HK-2 (cell line): ENCODE measurements at regions not wholly inside any gene's neighbourhood (a gene's known extent, or its start where the extent isn't known, plus 50 kb on each side); places are given as distances from the start of the nearest gene placed in this dataset.

Experiments
- DNase-seq: peaks from one replicate; pipeline ENCODE4 v3.0.0-alpha.2; 2018; ENCODE audit not compliant: unreplicated experiment

DNA sequence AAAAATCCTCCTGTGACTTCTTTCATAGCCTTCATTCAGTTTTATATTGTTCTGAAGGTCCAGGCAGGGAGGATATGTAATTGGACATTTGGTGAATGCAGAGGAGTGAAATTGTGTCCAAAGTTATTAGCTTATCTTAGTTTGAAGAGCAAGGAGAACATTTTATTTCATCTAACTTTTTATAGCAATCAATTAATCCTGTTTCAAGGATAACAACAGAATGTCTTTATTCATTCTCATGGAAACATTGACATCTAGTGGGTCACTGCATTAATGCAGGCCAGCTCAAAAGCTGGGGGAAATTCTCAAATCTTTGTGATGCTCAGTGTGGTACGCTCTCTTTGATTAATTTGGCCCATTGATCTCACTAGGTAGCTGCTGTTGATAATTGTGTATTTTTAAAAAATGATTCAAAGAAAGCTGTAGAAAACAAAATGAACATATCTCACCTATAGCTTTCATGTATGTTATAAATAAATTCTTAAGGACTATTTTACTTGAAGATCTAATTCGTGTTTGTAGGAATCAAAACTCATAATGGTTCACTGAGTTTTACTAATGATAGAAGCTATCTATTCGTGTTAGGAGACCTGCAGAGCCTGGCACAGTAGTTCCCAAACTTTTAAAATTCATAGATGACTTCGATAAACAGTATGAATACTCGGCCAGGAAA is 150.8 kb upstream of the KCNMB2 start:
- peak; percentile 3 for DNase-seq

DNA sequence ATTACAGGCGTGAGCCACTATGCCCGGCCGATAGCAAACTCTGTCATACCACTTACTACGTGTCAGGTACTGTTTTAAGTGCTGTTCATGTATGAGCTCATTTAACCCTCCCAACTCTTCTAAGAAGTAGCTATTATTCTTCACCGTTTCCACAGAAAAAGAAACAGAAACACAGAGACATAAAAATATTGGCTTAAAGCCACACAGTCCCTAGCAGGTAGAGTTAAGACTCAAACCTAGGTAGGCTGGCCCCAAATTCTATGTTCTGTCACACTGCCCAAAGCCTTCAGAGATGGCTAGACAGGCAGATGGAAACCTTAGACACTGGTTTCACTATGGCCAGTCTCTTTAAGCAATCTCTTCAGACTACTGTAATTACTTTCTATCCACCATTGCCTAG is 149.8 kb upstream of the KCNMB2 start:
- no peak for DNase-seq

DNA sequence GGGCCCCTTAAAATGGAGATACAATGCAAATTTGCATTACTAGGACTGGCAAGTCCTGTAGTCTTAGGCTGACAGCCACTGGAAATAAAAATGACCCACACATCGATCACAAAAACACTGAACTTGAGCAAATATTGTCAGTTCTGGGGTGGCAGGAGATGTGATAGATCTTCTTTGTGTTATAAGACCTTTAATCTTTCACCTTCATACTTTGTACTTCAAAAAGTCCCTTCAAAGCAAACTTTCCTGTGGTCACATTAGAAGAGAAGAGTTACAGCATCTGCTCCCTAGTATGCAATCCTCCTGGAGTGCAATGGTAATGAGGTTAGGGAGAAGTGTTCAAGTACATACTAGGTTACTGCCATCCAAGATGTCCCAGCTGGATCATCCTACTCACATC is 149.4 kb upstream of the KCNMB2 start:
- no peak for DNase-seq

DNA sequence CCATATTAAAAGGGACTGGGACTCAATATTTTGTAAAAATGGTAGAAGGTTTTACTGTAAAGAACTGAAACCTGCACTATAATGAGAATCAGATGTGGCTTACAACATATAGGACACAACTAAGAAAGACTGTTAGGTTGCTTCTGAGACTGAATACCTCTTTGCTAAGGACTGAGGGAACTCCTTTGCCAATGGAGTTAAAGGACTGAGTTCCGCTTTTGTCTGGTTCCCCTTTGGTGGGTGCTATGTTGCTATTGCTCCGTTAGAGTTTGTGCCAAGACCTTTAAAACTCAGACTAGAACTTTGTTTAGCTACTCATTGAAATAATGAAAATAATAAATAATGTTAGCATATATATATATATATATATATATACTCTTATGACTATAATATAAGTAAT is 147.8 kb upstream of the KCNMB2 start:
- DNase-seq = no peak

DNA sequence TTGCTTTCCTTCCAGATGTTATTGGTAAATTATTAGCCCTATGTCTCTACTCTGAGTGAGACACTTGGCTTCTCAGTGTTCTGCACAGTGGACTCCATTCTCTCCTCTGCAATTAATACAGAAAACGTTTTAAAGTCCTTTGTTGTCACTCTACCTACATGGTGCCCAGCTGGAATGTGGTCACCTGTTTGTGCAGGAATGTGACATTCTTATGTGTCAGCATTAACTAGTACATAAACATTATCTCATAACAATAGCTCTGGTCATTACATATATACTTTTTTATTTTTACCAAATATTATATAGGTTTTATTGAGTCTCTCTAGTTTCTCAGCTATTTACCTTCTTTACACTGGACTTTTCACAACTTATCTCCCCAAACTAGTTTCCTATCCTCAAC is 147.0 kb upstream of the KCNMB2 start:
- no peak for DNase-seq

DNA sequence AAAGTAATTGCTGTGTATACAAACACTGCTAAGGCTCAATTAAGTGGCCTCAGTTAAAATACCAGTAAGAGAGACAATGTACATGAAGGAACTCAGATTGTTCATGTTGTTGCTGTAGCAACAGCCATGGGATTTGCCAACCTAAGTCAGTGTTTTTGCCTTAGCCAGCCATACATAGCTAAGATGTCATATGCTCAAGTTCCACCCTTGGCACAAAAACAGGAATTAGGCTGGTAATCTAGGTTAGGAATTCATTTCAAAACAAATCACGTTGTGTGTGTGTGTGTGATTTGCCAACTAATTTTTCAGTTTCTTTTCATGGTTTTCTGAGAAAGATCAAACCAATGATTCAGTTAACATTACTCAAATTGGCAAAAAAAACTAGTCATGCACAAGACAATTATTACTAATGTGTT is 143.7 kb upstream of the KCNMB2 start:
- DNase-seq = no peak

DNA sequence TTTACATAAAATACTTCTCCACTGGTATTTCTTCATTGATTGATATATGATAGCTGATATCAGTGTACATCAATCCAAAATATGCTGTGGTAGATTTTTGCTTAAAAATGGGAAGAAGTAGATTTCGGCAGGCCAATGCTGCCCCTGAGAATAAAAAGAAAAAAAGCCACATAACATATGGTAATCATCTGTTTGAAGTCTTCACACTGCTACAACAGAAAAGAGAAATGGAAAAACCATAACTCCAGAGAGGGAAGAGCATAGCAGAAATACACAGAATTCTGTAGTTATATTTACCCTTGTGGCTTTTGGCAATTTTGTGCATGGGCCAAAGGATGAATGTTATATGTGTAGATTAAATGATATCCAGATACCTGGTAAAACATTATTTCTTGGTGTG is 143.1 kb upstream of the KCNMB2 start:
- DNase-seq = no peak

DNA sequence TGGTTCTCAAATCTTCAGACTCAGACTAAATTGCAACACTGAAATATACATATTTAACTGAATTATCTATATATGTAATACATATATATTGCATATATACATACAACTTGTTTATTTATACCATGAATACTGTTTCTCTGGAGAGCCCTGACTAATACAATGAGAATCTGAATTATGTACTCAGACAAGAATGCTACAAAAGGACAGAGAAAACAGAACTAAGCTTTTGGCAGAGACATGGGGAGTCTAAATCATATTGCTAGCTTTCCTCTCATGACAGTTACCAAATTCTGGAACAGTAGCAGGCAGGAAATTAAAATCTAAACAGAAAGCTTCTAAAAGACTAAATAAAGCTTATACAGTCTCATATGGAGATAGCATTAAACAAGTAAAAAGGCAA is 142.4 kb upstream of the KCNMB2 start:
- no peak for DNase-seq

DNA sequence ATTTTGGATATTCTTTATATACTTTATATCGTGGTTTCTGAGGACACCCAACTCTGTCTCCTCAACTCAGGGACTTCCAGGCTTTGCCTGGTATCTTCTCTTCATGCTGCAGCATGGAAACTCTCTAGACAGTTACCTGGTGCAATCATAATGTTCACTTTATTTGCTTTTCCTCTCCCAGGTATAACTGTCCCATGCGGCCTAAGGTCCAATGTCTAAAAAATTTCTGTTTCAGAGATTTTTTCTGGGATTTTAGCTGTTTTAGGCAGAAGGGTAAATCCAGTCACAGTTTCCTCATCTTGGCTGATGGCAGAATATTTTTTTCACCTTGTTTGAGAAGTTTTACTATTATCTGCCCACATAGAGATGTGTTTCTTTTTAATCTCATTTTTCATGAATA is 139.9 kb upstream of the KCNMB2 start:
- no peak for DNase-seq

DNA sequence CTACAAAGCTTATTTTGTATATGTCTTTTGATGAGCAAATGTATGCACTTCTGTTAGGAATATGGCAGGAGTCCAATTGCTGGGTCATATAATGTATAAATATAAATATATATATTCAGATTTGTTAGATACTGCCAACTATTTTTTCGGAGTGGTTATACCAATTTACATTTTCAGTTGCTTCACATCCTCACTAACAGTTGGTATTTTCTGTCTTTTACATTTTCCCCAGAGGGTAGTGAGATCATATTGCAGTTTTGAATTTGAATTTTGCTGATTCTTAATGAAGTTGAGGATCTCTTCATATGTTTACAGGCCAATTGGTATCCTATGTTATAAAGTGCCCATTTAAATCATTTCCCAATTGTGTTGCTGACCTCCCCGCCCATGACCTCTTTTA is 139.0 kb upstream of the KCNMB2 start:
- DNase-seq = no peak

DNA sequence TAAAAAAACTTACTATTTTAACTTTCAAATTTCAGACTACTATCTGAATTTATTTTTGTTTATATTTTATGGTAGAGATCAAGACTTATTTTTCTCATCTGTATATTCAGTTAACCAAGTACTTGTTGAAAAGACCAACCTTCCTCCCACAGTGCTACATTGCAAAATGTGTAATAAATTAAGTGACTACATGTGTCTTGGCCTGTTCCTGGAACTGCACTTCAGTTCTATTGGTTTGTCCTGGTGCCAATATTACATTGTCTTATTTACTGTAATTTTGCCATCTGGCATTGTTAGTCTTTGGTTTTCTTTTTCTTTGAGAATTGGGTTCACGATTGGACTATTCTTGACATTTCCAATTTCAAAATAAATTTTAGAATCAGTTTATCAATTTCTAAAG is 138.4 kb upstream of the KCNMB2 start:
- no peak for DNase-seq

DNA sequence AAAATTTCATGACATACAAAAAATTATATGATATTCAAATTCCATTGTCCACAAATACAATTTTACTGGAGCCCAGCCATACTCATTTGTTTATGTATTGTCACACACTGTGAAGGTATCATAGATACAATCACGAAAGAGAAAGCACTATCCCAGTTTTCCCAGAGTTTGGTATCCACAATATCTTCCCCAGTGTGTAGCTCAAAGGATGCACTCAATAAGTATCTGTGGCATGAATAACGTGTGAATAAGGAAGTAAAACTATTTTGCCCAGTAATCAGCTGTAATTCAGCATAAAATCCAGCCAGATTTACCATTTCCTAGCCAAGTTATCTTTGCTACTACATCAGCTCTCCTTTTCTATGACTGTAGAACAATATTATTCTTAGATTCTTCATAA is 131.3 kb upstream of the KCNMB2 start:
- no peak for DNase-seq

DNA sequence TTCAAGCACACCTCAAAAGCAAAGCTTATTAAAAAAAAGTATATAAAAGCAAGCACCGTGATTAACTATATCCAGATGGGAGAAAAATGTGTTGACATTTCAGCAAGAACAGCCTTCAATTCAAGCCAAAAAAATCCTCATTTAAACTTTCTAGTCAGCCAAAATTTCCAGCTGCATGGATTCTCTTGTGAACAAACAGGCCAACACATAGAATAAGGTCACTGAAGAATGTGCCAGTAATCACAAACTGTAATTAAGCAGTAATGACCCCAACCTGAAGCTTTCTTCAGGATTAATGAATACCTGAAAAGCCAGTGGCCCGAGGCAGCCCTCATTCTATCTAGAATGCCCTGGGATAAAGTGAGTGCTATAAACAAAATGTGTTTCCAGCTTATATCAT is 130.7 kb upstream of the KCNMB2 start:
- DNase-seq = no peak

DNA sequence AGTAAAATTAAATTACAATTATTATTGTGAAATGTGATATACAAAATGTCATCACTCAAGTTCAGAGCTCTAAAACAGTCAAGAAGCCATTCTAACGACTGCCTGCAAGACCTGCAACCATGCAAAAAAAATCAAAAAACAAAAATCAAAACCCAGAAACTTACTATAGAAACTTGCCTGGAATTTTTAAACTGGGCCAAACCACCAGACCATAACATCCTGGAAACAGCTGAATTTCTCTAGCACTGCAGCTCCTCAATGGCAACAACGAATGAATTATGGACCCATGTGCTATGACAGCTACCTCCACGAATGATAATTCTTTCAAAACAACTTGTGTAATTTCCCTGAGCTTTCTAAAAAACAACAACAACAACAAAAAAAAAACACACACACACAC is 130.0 kb upstream of the KCNMB2 start:
- DNase-seq = no peak

DNA sequence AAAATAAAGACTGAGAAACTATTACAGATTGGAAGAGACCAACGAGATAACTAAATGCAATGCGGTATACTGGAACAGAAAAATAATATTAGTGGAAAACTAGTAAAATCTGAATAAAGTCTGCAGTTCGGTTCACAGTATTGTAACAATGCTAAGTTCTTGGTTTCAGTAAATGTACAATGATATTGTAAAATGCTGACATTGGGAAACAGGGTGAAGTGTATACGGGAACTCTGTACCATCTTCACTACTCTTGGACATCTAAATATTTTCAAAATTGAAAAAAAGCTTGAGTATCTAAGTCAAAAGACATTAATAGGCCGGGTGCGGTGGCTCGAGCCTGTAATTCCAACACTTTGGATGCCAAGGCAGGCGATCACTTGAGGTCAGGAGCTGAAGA is 120.9 kb upstream of the KCNMB2 start:
- no peak for DNase-seq

DNA sequence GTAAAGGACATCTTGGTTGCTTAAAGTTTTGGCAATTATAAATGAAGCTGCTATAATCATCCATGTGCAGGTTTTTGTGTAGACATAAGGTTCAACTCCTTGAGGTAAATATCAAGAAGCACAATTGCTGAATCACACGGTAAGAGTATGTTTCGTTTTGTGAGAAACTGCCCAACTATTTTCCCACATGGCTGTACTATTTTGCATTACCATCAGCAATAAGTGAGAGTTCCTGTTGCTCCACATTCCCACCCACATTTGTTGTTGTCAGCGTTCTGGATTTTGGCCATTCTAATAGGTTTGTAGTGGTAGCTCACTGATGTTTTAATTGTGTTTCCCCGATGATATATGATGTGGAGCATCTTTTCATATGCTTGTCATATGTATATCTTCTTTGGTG is 118.5 kb upstream of the KCNMB2 start:
- no peak for DNase-seq

DNA sequence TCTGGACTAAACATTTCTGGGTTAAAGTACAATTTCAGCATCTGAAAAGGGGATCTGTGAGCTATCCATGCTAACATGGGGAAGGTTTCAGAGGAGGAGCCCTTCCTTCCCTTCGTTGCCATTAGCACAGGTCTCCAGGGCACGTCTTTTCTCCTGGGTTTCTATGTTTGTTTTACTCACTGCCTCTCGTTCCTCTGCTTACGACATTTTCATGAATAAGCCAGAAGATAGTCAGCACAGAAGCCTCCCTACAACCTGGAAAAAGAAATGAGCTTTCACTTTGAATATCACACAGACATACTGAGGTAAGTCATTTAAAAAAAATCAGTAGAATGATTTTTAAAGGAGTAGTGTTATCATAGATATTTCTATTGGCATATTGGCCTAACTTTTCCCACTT is 117.2 kb upstream of the KCNMB2 start:
- DNase-seq = no peak

DNA sequence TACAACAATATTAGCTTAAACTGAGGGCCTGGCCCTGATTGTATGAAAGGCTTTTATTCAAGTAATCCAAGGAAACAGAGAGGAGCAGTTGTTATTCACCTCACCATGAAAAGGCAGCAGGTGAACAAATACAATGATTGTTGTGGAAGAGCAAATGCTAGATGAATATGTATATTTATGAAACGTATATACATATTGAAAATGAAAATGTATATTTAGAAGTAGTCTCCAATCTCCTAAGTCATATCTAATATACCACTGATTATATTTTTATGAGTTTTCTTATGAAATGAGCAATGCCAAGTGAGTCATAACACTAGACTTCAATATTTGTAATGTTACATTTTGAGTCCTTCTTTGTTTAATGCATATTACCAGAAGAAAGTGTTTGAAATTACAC is 116.2 kb upstream of the KCNMB2 start:
- no peak for DNase-seq

DNA sequence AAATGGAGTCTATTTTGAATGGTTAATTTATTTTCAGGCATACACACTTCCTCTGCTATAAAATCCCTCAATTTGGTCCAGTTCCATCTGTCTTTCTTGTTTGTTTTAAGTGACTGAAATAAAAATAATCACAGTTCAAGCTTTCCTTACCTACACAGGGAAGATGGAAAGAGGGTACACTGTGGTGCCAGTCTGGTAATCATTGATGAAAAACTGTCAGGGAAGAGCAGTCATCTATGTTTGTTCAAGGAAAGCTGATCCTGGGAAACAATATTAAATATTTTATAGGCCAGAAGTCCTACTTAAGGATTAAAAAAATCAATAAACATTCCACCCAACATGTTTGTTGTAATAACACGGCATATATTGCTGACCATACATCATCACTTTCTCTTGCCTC is 115.2 kb upstream of the KCNMB2 start:
- no peak for DNase-seq

DNA sequence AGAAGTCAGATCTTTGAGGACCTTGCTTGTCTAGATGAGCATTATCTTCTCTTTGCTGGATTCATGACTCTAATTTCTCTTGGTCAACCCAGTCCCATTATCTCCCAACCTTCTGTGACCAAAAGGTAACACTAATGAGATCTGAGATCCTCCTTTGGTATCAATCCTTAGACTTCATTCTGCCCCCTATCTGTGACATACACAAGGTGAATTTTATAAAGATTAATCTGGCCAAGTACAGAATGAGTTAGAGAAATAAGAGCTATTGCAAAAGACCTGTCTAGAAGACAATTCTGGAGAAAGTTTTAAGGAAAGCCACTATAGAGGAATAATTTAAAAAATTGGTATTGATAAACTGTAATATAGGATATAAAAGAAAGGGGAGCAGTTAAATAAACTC is 113.8 kb upstream of the KCNMB2 start:
- DNase-seq = no peak

DNA sequence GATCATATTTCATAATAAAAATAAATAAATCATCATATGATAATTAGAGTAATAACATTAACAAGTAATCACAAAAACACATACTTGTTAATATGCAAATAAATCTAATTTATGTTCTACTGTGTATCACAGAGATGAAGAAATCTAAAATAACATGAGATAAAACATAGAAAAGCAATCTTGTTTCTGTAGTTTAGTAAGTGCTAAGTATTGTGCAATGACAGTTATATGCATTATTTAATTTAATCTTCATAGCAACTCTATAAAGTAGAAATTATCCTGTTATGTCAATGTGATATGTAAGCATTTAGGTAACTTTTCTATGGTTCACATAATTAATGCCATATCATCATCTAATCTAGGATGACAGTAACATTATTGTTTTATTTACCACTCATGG is 108.2 kb upstream of the KCNMB2 start:
- DNase-seq = no peak

DNA sequence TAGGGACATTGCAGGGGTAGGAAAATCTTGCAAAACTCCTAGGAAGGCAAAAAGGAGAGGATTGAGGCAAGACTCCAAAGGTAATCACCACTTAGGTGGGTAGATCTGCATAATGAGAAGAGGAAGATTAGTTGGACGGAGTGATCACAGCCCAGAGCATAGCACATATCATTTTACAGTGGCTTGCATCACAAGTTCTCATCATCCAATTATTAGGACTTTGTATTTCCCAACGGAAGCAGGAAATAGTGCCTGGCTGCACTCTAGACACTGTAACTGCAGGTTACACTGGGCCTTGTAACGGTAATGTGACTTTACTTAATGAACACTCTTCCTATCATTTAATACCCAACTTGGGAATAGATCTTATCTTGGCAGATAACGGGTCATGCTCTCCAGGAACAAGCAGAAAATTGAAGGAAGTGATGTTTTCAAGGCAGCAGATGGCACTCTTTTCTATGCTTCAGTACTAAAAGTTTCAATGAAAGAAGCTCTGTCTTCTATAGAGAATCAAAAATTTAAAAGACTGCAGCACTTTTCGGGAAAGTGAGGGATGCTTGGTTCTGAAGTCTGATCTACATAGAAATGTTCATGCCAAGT is 101.9 kb upstream of the KCNMB2 start:
- no peak for DNase-seq

DNA sequence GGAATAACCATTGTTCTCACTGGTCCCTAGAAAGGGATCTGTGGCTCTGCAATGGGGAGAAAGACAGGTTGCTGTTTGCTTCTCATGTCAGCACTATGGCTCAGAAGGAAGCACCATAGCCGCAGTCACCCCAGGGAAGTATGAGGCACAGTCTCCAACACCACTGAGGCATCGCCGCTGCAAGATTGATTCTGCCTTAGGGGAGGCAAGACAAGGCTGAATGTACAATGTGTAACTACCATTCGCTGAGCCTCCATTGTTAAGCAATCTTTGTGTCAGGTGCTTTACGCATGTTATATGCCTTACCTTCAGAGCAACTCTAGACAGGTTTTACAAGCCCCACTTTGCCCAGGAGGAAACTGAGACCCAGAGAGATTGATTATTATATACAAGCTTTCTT is 100.7 kb upstream of the KCNMB2 start:
- no peak for DNase-seq

DNA sequence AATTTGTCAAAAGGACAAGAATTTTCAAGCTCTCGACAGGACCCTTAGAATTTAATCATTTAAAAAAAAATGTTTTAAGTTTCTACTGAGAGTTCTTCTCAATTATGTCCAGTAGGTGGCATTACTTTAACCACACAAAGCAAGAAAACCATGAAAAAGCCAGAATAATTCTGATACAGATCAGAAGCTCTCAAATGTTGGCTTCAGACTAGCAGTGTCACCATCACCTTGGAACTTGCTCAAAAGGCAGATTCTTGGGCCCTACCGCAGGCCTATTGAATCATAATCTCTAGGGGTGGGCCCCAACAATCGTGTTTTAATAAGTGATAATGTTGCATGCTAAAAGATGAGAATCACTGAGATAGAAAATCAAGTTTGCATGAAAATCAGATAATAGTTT is 99.5 kb upstream of the KCNMB2 start:
- DNase-seq = no peak
